PFSK-1 (cell line): ENCODE measurements at regions not wholly inside any gene's neighbourhood (a gene's known extent, or its start where the extent isn't known, plus 50 kb on each side); places are given as distances from the start of the nearest gene placed in this dataset.

Source experiments
- FOXP2 ChIP-seq: optimal IDR thresholded peaks from 2 replicates; pipeline ENCODE3; 2011; ENCODE audit warnings: borderline replicate concordance, control low read depth, inconsistent platforms; ENCODE audit not compliant: insufficient read depth; ENCODE audit errors: extremely low read length, extremely low read depth
- POLR2AphosphoS5 ChIP-seq: IDR thresholded peaks from 2 replicates; pipeline ENCODE4 v1.6.1; 2012; ENCODE audit warnings: low read depth, mild to moderate bottlenecking, control low read depth, low read length, moderate library complexity
- SIN3A ChIP-seq: IDR thresholded peaks from 2 replicates; pipeline ENCODE4 v1.6.1; 2012; ENCODE audit warnings: mild to moderate bottlenecking, low read length, moderate library complexity, borderline replicate concordance; ENCODE audit not compliant: insufficient read depth
- TAF1 ChIP-seq: IDR thresholded peaks from 2 replicates; pipeline ENCODE4 v1.6.1; 2012; ENCODE audit warnings: low read length, control low read depth, borderline replicate concordance; ENCODE audit not compliant: insufficient read depth
- TF ChIP-seq, protein P1 (sequence below), 2 experiments: IDR thresholded peaks; 2 replicates each; pipeline versions ENCODE4 v1.6.1 to v1.8.0; 2011 to 2012; ENCODE audit warnings: low read depth in 2 of 2, low read length in 2 of 2, control low read depth in 1 of 2, inconsistent platforms in 1 of 2, mild to moderate bottlenecking in 1 of 2, moderate library complexity in 1 of 2; ENCODE audit not compliant: insufficient read depth in 1 of 2

- TF ChIP-seq POLR2AphosphoS5 (no peak), TAF1 (no peak), FOXP2 (no peak), SIN3A (no peak)
- TF ChIP-seq, protein P1, sequence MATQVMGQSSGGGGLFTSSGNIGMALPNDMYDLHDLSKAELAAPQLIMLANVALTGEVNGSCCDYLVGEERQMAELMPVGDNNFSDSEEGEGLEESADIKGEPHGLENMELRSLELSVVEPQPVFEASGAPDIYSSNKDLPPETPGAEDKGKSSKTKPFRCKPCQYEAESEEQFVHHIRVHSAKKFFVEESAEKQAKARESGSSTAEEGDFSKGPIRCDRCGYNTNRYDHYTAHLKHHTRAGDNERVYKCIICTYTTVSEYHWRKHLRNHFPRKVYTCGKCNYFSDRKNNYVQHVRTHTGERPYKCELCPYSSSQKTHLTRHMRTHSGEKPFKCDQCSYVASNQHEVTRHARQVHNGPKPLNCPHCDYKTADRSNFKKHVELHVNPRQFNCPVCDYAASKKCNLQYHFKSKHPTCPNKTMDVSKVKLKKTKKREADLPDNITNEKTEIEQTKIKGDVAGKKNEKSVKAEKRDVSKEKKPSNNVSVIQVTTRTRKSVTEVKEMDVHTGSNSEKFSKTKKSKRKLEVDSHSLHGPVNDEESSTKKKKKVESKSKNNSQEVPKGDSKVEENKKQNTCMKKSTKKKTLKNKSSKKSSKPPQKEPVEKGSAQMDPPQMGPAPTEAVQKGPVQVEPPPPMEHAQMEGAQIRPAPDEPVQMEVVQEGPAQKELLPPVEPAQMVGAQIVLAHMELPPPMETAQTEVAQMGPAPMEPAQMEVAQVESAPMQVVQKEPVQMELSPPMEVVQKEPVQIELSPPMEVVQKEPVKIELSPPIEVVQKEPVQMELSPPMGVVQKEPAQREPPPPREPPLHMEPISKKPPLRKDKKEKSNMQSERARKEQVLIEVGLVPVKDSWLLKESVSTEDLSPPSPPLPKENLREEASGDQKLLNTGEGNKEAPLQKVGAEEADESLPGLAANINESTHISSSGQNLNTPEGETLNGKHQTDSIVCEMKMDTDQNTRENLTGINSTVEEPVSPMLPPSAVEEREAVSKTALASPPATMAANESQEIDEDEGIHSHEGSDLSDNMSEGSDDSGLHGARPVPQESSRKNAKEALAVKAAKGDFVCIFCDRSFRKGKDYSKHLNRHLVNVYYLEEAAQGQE (IDR thresholded peaks at IDR 0.05; ENCODE audit: insufficient read depth in 1 of 2, low read depth in 2 of 2, low read length in 2 of 2): no peak
Observed at GRCh38 chr10:107715565-107715964, 551.1 kb upstream of the SORCS1 start.

DNA sequence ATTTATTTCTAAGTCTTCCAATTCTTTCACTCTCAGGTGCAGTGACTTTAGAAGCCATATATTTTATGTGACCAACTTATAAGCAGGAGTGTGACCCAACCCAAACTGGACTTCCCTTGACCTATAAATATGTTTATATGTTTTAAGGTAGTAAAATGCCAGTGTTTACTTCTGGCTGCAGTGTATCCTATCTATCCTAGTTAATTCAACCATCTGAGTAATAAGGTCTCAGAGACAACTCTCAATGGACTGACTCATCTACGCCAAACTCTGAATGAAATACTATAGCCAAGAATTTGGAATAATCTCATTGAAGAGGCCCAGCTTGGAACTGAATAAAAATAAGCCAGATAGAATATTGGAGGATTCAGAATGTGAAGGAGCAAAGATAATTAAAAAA, 544.5 kb upstream of the SORCS1 start:
- TF ChIP-seq FOXP2 (no peak), POLR2AphosphoS5 (peak; percentile 54; the same call in 1 of the 2 replicates), SIN3A (no peak), TAF1 (no peak)
- TF ChIP-seq, protein P1 (IDR thresholded peaks at IDR 0.05; ENCODE audit: insufficient read depth in 1 of 2, low read depth in 2 of 2, low read length in 2 of 2): no peak

GRCh38 chr10:107706096-107706725, 541.7 kb upstream of the SORCS1 start:
- TF ChIP-seq FOXP2 (no peak), POLR2AphosphoS5 (no peak)
- TF ChIP-seq, protein P1 (IDR thresholded peaks at IDR 0.05; ENCODE audit: insufficient read depth in 1 of 2, low read depth in 2 of 2, low read length in 2 of 2): no peak

DNA sequence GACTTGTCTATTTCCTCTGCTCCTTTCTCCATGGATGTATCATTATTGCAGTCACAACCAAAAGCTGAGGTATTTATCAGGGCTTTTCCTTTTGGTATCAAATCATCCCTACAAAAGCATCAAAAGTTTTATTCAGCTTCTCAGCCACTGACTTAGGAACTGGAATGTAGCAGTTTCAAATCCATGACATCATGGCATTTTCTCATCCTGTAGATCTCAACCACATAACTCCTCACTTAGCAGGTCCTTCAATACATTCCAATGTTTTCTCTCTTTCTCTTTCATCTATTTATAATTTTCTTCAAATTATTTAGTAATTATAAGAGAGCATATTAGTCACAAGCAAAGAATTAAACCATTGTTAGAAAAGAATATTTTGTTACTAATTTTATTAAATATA, 537.4 kb upstream of the SORCS1 start:
- TF ChIP-seq TAF1 (no peak), SIN3A (no peak), POLR2AphosphoS5 (no peak), FOXP2 (no peak)
- TF ChIP-seq, protein P1 (IDR thresholded peaks at IDR 0.05; ENCODE audit: insufficient read depth in 1 of 2, low read depth in 2 of 2, low read length in 2 of 2): no peak

- TF ChIP-seq SIN3A (no peak), FOXP2 (no peak), POLR2AphosphoS5 (no peak), TAF1 (no peak)
- TF ChIP-seq, protein P1 (IDR thresholded peaks at IDR 0.05; ENCODE audit: insufficient read depth in 1 of 2, low read depth in 2 of 2, low read length in 2 of 2): no peak
Observed at GRCh38 chr10:107692072-107692471, 527.6 kb upstream of the SORCS1 start.
